HTR-8/SVneo (cell line): ENCODE measurements at regions not wholly inside any gene's neighbourhood (a gene's known extent, or its start where the extent isn't known, plus 50 kb on each side); places are given as distances from the start of the nearest gene placed in this dataset.
"Not testable (repeated sequence)": the region's sequence is repeated elsewhere in the genome, so short reads cannot be mapped to it uniquely, and the experiment has no call there.

Experiments used
- DNase-seq: peaks from one replicate; pipeline ENCODE4 v3.0.0; 2011; ENCODE audit warnings: low spot score, mixed read lengths; ENCODE audit not compliant: insufficient read length
- FAIRE-seq: peaks from 2 replicates; lab custom pipeline; 2011; peaks lifted over from hg19 to GRCh38; lab: Jason Lieb, UNC

DNA sequence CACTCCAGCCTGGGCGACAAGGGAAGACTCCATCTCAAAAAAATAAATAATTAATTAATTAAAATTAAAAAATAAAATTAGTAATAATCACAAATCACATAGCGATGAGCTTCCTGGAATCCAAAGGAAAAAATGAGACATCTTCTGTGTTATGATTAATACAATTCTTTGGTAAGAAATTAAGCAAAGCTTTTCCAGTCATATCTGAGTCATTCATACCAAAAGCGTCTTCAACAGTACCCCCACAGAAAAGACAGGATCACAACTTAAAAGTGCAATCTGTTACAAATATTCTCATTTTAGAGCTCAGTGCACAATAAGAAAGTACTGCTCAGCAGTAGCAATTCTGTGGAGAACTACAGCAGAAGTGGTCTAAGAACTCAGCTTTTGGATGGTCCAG is 168.5 kb upstream of the MXRA5 start:
- no peak for FAIRE-seq
- no peak for DNase-seq

DNA sequence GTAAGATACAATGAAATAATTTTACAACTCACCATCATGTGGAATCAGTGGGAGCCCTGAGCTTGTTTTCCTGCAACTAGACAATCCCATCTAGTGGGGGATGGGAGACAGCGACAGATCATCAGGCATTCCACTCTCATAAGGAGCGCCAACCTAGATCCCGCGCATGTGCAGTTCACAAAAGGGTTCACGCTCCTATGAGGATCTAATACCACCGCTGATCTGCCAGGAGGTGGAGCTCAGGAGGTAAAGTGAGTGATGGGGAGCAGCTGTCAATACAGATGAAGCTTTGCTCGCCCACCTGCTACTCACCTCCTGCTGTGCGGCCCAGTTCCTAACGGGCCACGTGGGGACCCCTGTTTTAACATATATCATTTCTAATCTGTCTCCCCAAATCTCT is 165.7 kb upstream of the MXRA5 start:
- not testable (repeated sequence) for DNase-seq
- peak; percentile 63 for FAIRE-seq

DNA sequence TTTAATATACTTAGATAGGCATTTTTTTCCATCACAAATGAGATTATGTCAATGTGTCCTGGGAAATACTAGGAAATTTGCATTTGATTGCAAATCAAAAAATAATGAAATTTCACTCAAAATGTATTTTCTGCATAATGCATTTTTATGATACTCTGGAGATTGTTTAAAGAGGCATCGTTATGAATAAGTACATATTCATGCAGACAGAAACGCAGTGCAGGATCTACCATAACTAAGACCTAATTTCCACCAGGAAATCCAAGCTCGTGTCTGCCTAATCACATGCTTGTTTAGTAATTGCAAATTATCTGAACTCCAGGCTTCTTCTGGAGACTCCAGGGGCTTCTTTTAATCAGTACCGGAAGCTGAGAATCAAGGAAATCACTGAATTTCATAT is 163.5 kb upstream of the MXRA5 start:
- FAIRE-seq (no peak), DNase-seq (no peak)

DNA sequence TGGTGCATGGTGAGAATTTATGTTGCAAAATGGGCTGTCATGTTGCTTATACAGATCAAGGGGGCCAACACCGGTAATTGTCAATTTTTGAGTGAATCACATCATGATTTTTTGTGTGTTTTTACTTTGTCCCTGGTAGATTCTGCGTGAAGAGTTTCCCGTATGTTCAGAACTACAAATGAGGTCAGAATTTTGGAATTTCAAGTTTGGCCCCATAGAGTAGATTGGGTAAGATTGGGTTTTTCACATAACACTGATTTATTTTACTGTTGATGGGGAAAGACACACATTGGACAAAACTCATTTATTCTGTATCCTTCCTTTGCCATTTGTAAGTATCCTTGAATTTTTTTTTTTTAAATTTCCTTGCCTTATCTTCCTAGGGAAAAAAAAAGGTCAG is 158.5 kb upstream of the MXRA5 start:
- DNase-seq, result no peak
- FAIRE-seq, result no peak

DNA sequence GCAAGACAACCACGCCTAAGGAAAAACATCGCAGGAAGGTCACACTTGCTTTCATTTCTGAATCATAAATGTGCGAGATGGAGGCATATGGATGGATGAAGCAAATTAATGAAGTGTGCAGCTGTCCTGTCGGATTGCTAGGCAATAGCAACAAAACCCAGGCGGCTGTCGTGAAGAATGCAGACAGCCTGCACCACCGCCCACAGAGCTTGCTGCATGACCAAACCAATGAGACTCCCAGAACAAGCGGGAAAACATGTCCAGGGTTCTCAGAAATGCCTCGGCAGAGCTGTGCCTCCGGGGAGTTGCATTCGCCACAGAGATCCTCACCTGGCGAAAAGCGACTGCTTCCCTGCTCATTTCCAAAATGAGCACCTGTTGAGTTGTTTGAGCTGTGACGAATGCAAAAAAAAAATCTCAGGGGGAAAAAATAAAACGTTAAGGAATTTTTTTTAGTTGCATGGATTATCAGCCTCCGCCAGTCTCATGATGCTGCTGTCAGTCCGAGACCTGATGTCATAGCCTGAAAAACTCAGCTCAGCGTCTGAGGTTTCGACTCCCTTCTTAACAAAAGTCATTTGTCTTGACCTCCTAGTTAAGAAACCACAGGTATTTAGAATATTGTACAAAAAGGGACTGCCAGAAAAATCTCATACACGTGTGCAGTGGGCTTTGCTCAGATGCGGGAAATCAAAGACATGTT is 155.5 kb upstream of the MXRA5 start:
- FAIRE-seq (no peak), DNase-seq (no peak)

DNA sequence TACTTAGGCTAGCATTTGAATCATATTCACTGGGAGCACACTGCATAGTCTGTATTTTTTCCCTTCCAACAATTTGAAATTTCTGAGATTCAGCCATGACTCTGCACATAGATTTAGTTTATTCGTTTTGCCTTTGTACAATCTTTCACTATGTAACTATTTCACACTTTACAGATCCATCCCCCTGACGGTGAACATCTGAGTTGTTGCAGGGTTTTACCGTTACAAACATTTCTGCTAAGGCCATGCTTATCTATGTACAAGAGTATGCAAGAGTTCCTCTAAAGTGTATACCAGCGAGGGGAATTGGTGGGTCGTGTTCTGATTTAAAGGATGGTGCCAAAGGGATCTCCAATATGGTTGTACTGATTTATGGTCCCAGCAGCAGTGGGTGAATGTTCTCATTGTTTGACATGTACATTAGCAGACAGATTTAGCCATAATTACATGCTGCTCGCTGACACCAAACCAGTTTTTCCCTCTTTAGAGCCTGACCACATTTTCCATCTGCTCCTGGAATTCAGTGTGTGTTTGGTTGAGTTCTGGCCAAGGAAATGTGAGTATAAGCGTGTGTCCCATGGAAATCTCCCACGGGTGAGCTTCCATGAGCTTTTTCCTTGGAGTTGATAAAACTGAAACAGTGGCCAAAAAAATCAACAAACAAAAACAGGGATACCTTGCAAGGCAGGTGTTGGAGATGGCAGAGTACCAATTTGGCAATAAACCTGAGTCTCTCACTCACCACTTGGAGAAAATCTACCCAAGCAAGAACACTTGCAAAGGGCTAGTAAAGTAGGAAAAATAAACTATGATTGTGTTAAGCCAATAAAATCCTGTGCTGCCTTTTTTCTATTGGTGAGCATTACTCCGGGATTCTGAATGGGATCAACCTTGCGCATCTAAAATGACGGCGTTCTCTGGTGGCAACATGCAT is 149.7 kb upstream of the MXRA5 start:
- not testable (repeated sequence) for DNase-seq, FAIRE-seq

DNA sequence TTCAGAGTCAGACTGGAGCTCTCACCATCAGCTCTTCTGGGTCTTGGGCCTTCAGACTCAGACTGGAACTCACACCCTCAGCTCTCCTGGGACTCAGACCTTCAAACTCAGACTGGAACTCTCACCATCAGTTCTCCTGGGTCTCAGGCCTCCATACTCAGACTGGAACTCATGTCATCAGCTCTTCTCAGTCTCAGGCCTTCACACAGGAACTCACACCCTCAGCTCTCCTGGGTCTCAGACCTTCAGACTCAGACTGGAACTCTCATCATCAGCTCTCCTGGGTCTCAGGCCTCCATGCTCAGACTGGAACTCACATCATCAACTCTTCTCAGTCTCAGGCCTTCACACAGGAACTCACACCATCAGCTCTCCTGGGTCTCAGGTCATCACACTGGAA is 147.2 kb upstream of the MXRA5 start:
- DNase-seq (no peak), FAIRE-seq (no peak)

DNA sequence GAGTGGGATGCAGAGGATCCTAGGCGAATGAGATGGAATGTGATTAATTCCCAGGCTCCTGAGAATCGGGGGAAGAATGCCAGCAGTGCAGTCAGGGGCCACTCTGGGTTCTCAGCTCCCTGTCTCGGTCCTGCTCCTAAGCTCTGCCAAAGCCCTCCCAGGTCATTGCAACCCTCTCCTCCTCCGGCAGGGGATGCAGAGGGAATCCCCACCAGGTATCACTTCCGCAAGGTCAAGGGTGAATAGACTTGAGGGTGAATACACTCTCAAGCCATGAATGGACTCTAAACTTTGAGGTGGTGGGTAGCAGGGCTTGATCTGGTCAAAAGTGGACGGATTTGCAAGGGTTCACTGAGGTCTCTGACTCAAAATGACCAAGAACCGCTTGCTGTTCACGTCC is 139.3 kb upstream of the MXRA5 start:
- no peak for DNase-seq
- FAIRE-seq, result no peak

DNA sequence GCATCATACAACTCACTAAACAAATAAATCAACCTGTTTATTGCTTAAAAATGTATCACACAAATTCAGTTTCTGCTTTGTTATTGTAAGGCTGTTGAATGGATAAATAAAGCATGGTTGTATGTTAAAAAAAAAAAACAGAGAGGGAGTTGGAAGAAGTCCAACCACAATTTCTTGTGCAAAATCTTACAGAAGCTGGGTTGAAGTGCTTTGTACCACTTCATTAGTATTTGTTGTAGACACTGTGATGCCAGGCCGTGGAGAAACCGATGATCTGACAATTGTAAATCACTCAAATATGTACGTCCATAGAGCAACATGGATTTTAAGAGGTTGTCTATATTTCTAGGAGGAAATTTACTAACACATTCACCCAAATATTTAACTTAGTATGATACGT is 132.6 kb upstream of the MXRA5 start:
- DNase-seq (no peak), FAIRE-seq (no peak)

DNA sequence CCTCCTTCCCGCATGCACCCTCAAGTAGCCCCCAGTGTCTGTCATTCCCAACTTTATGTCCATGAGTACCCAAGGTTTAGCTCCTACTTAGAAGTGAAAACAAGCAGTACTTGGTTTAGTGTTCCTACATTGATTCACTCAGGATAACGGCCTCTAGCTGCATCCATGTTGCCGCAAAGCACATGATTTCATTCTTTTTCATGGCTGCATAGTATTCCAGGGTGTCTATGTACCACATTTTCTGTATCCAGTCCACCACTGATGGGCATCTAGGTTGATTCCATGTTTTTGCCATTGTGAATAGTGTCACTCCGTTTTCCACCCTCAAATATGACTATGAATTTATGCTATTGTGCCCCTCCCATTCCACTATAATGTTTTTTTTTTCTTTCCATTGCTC is 130.5 kb upstream of the MXRA5 start:
- DNase-seq (no peak), FAIRE-seq (no peak)

DNA sequence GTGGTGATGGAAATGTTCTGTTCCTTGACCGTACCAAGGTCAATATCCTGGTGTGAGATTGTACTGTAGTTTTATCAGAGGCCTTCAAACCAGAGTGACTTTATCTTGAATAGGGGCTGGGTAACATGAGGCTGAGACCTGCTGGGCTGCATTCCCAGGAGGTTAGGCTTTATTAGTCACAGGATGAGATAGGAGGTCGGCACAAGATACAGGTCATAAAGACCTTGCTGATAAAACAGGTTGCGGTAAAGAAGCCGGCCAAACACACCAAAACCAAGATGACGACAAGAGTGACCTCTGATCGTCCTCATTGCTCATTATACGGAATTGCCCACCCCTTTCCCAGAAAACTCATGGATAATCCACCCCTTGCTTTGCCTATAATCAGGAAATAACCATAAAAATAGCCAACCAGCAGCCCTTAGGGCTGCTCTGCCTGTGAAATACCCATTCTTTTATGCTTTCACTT is 123.8 kb upstream of the MXRA5 start:
- DNase-seq, FAIRE-seq: not testable (repeated sequence)

DNA sequence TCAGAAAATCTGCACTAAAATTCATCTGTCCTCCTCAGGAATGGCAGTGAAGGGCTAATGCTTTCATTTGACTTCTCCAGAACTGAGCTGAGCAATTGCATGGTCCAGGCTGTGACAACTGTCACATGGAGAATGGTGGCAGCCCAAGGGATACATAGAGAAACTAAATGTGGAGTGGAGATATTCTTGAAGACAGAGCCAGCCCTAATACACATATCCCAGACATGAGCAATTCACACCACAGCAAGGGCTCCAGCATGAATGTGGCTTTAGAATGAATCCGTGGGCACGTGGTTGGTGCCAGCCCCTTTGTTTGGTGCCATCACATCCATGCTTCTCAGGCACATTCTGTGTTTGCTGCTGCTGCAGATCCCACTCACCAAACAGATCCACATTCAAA is 121.6 kb upstream of the MXRA5 start:
- FAIRE-seq (no peak), DNase-seq (no peak)

DNA sequence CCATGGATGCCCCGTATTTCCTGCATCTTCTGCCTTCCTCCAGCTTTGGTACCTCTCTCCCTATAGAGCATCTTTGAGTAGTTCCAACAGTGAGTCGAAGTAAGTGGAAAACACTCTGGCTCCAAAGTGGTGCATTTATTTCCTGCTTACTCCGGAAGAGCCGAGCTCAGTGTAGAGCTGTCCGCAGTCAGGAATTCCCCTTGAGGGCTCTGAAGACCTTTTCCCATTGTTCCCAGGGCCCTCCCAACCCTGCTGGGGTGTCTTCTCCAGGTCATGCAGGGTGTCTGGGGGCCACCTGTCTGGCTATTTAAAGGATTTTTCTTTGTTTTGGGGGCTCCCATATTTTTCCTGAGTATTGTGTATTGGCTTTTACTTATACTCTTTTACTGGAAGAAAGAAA is 118.6 kb upstream of the MXRA5 start:
- DNase-seq (no peak), FAIRE-seq (no peak)

DNA sequence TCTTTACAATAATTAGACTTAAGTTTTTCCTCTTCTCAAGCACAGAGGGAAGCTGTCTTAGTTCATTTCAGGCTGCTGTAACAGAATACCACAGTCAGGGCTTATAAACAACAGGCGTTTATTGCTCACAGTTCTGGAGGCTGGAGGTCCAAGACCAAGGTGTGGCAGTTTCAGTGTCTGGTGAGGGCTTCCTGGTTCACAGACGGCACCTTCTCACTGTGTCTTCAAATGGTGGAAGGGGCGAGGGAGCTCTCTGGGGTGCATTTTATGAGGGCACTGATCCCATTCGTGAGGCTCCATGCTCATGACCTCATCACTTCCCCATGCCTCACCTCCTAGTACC is 115.7 kb upstream of the MXRA5 start:
- FAIRE-seq (no peak), DNase-seq (no peak)

DNA sequence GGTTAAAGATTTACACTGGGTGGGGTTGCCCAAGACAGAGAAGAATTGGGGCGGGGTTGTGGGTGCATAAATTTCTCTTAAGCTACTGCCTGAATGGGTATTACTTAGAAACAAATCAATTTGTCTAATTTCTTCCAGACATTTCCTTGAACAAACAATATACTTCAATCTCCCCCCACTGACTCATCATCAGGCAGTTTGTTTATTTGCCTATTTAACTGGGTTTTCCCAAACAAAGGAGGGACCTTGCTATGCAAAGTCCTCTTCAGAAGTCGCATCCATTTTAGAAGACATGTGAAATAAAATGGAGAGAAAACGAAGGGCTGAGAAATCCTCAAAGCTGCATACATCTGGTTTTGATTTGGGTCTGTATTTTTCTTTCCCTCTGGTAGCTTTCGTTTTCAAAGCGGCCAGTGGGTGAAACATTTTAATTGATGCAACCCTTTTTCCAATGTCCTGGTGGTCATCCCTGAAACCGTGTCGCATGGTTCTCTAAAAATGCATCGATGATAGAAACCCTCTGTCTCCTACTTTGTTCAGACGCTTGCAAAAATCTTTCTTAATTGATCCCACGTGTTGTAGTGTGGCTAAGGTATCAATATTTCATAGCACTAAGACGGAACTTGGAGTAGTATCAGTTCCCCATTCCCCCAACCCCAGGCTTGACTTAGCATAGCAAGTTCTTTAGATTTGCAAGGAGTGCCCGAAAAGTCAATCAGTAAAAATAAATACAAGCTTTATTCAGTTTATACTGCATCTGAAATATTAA is 115.1 kb upstream of the MXRA5 start:
- FAIRE-seq, result no peak
- DNase-seq, result no peak

DNA sequence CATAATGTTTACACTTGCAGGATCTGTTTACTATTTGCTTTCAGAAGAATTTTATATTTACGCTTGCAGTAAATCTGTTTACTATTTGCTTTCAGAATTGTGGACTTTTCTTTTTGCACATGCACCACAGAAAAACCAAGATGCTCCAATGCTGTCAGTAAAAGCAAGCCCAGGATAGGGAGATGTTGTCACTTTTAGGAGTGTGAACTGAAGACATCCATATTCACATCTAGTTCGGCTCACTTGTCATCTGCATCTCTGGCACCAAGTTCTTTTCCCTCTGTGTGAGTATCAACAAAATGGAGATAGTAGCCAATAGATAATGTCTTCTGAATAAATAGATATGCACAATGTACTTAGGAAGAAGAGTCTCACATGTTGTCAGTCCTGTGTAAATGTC is 109.3 kb upstream of the MXRA5 start:
- no peak for FAIRE-seq
- DNase-seq, result no peak

DNA sequence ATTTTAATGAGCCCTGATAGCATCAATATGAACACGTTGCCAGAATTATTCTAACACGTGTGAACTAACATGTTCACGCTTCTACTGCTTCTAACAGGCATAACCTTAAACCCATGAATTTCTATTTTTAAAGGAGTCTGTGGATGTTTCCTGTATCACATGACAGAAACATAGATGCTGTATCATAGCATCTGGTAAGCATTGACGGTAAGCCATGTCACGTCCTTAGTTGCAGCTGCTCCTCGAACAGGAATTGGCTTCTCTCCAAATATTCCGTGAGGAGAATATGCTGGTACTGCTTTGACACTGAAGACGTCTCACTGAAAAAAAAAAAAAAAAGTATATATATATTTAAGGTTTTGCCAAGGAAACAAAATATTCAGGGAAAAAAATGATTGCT is 105.1 kb upstream of the MXRA5 start:
- FAIRE-seq, result no peak
- DNase-seq, result no peak

DNA sequence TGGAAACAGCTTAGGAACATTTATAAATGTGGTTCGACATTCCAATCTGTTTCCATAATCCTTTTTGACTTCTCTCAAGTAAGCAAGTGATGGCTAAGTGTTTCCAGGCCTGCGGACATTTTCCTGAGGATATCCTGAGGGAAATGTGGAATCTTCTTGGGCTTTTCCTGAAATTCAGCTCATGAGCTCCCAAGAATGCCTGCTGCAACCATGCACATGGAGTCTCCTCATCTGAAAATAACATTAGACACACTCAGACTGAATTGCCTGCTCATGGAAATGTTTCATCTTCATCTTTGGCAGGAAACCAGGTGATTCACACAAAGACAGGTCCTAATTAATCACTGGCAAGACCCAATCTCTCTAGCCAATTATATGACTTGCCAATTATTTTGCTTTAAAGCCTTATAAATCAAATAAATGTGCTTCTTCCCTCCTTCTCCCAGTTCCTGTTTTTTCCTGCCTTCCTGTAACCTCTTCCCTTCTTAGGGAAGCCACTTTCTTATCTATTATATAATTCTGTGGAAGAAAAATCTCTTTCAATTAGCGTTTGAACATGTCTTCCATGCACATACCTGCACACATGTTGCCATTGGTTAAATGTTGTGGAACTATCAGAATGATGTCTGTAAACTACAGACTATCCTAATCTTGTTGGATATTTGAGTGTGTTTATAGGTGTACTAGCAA is 104.6 kb upstream of the MXRA5 start:
- FAIRE-seq (no peak), DNase-seq (no peak)

DNA sequence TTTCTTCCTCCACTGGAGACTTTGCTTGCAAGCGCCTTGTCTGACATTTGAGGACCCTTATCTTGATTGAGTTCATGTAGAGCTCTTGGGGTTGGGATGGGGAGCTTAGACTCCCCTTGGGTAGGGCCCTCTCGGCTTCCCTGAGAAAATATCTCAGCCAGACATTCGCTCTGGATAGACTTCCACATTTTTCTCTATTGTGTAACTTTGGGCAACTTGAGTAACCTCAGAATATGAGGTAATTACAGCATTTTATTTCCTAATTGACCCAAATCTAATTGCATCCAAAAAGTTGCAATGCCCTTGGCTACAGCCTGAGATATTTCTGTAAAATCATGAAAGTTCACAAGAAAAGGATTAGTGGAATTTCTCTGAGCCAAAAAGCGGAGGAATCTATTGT is 102.8 kb upstream of the MXRA5 start:
- FAIRE-seq (no peak), DNase-seq (no peak)

DNA sequence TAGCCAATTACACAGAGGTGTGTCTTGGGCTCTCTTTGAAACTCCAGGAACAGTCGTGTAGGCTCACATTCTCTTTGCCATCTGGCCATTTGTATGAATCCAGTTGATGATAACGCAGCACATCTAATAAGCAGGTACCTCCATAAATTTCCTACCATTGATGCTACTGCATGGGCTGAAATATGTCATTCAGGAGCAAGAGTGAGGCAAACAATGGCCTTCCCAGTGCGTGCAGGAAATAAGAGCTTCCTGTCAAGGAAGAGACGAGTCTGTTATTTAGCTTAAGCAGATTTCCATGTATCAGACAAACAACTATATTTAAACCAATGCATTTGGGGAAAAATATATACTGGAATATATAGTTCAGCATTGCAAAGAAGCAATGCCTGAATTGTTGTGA is 102.1 kb upstream of the MXRA5 start:
- FAIRE-seq (no peak), DNase-seq (no peak)
